ENCODE measurements at regions not wholly inside any gene's neighbourhood (a gene's known extent, or its start where the extent isn't known, plus 50 kb on each side); places are given as distances from the start of the nearest gene placed in this dataset.

GRCh38 chr6:114862064-114862463 is 519.2 kb upstream of the HS3ST5 start:
- no peak for TF ChIP-seq POLR2A (IDR thresholded peaks at IDR 0.05; ENCODE audit: control extremely low read depth in 1 of 2, low read depth in 2 of 2, low read length in 2 of 2)
- TF ChIP-seq, protein P1, sequence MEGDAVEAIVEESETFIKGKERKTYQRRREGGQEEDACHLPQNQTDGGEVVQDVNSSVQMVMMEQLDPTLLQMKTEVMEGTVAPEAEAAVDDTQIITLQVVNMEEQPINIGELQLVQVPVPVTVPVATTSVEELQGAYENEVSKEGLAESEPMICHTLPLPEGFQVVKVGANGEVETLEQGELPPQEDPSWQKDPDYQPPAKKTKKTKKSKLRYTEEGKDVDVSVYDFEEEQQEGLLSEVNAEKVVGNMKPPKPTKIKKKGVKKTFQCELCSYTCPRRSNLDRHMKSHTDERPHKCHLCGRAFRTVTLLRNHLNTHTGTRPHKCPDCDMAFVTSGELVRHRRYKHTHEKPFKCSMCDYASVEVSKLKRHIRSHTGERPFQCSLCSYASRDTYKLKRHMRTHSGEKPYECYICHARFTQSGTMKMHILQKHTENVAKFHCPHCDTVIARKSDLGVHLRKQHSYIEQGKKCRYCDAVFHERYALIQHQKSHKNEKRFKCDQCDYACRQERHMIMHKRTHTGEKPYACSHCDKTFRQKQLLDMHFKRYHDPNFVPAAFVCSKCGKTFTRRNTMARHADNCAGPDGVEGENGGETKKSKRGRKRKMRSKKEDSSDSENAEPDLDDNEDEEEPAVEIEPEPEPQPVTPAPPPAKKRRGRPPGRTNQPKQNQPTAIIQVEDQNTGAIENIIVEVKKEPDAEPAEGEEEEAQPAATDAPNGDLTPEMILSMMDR (IDR thresholded peaks at IDR 0.05; ENCODE audit: control extremely low read depth in 1 of 3, insufficient read depth in 1 of 3, low read depth in 1 of 3, low read length in 3 of 3): no peak
- no peak for TF ChIP-seq SUZ12 (IDR thresholded peaks at IDR 0.05; ENCODE audit: low read length)
- no peak for TF ChIP-seq JUN (IDR thresholded peaks at IDR 0.05; ENCODE audit: low read depth, low read length)
- no peak for TF ChIP-seq CBX5 (IDR thresholded peaks at IDR 0.05; ENCODE audit: low read depth, low read length)
- no peak for TF ChIP-seq HDAC6 (IDR thresholded peaks at IDR 0.05; ENCODE audit: low read depth, low read length)
- TF ChIP-seq, protein P2, sequence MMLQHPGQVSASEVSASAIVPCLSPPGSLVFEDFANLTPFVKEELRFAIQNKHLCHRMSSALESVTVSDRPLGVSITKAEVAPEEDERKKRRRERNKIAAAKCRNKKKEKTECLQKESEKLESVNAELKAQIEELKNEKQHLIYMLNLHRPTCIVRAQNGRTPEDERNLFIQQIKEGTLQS (IDR thresholded peaks at IDR 0.05; ENCODE audit: insufficient read depth, low read depth, low read length): no peak
- TF ChIP-seq TBP (IDR thresholded peaks at IDR 0.05; ENCODE audit: low read depth, low read length): no peak
- TF ChIP-seq ATF2 (IDR thresholded peaks at IDR 0.05; ENCODE audit: low read length): no peak
- no peak for TF ChIP-seq EZH2 (IDR thresholded peaks at IDR 0.05; ENCODE audit: low read depth, low read length, severe bottlenecking)
- TF ChIP-seq TCF12 (IDR thresholded peaks at IDR 0.05; ENCODE audit: low read depth, low read length): no peak
